H1 (cell line): ENCODE measurements at regions not wholly inside any gene's neighbourhood (a gene's known extent, or its start where the extent isn't known, plus 50 kb on each side); places are given as distances from the start of the nearest gene placed in this dataset.

Experiments
- PHF8 ChIP-seq: fragments of 200-600 bp; sonication (generic); conservative IDR thresholded peaks from 2 replicates; pipeline ENCODE4 v1.7.1; 2012; ENCODE audit warnings: low read depth, mild to moderate bottlenecking, inconsistent platforms, low read length, moderate library complexity
- SAP30 ChIP-seq: fragments of 300-600 bp; sonication (generic); IDR thresholded peaks from 2 replicates; pipeline ENCODE4 v1.7.1; 2012; ENCODE audit warnings: low read length, moderate library complexity, mild to moderate bottlenecking, inconsistent platforms; ENCODE audit not compliant: insufficient read depth, insufficient replicate concordance

- TF ChIP-seq SAP30 (no peak), PHF8 (no peak)
Measured at GRCh38 chr1:193408782-193409293, 222.4 kb upstream of the B3GALT2 start (continued).
